HG02623 (cell line): ENCODE measurements at regions not wholly inside any gene's neighbourhood (a gene's known extent, or its start where the extent isn't known, plus 50 kb on each side); places are given as distances from the start of the nearest gene placed in this dataset.
"Not testable (repeated sequence)": the region's sequence is repeated elsewhere in the genome, so short reads cannot be mapped to it uniquely, and the experiment has no call there.

Experiments
- ATAC-seq: cut with Tn5 transposase; IDR thresholded peaks from one replicate; pipeline ENCODE4 v1.9.1; 2021; ENCODE audit warnings: moderate library complexity; ENCODE audit not compliant: unreplicated experiment

DNA sequence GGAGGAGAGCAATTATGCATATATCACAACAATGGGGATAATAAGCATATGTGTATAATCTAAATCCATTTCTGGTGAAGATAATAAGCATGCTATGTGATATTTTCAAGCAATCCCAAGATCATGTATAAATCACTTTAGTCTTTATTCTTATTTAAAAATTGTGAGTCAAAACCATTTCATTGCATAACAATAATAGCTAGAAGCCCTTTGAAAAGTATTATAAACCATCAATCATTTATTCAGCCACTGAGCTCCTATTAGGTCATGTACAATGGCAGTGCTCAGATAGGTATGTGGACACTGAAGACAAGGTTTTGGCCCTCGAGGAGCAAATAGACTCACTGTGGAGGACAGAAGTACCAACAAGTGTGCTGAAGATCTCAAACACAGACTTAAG is 113.1 kb downstream of the CDCA7 start:
- no peak for ATAC-seq

DNA sequence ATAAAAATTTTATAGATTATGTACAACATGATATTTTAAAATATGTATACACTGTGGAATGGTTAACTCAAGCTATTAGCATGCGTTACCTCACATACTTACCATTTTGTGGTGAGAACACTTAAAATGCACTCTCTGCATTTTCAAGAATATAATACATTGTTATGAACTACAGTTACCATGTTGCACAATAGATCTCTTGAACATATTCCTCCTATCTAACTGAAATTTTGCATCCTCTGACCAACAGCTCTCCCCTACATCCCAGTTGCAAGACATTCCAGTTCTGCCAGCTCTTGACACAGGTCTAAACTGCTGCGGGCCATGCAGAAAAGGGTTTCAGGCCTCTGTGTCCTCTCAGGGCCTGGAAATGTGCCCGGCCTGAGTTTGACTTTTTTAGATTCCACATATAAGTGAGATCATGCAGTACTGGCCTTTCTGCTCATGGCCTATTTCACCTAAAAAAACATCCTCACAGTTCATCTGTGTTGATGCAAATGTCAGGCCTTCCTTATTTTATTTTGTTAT is 113.7 kb downstream of the CDCA7 start:
- no peak for ATAC-seq

- ATAC-seq: no peak
Measured at GRCh38 chr2:173472112-173472511, 117.4 kb downstream of the CDCA7 start.

DNA sequence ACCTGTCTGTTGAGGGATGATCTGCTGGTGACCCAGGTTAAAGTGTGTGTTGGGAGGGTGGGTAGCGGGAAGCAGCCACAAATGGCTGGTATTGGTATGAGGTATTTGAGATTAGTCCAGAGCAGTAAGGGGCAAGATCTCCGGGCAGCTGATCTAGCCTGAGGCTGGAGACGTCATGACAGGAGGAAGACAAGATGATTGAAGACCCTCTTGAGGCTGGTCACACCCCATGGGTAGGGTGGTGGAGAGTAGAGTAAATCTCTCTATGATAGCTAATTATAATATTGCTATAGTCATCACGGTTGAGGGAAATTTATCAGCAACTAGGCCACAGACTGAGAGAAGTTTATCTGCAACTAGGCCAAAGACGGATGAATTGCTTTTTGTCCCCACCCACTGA is 128.5 kb downstream of the CDCA7 start:
- no peak for ATAC-seq

- no peak for ATAC-seq
Measured at GRCh38 chr2:173488861-173489260, 134.2 kb downstream of the CDCA7 start.

GRCh38 chr2:173491418-173491817 is 136.7 kb downstream of the CDCA7 start:
- no peak for ATAC-seq

DNA sequence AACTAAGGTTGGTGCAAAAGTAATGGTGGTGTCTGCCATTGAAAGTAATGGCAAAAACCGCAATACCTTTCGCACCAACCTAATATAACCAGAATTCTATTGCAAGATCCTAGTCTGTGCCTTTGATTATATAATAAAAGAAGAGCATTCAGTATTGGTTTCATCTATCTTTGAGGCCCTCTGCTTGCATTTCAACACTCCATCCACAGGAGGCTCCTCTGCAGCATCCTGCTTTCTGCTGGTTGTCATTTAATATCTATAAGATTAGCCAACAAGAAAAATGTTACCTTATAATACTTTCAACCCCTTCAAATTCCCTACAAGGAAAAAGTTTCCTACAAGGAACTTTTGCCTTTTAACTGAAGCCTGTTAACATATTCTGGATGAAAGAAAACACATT is 139.2 kb downstream of the CDCA7 start:
- no peak for ATAC-seq

DNA sequence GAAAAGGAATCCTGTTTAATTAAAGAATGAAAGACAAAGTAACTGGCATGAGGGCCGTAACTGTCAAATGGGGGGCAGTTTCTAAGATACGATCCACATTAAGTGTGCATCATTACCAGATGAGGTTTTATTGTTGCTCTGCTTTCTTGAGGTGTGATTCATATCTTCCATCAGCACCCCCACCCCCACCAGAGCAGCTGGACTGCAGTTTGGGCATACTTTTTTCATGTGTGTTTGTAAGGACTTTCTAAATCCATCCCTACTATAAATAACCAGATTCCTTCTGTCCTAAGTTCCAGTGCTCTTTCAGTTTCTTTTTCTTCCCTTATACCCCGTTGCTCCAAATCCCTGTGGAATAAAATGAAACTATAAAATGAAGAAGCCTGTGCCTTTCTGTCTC is 142.1 kb downstream of the CDCA7 start:
- no peak for ATAC-seq

GRCh38 chr2:173500953-173501352 is 146.3 kb downstream of the CDCA7 start:
- no peak for ATAC-seq

- no peak for ATAC-seq
Measured at GRCh38 chr2:173502296-173502695, 147.6 kb downstream of the CDCA7 start.

GRCh38 chr2:173511357-173511756 is 156.7 kb downstream of the CDCA7 start:
- ATAC-seq: no peak

DNA sequence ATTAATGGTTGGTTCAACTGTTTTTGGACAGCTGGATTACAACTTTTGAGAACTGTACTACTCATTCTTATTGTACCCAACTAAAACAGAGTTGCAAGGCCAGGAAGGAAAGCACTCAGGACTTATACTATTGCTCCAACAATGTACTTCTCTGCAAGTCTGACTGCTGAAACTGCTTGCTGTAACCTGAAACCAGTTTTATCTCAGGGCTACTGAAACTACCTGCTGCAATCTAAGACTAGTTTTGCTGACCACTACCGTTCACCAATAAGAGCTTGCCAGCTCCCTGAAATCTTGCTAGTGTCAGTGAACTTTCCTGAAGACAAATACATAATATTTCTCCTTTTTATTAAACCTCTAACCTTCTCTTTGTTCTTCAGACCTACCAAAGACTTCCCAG is 157.3 kb downstream of the CDCA7 start:
- no peak for ATAC-seq

DNA sequence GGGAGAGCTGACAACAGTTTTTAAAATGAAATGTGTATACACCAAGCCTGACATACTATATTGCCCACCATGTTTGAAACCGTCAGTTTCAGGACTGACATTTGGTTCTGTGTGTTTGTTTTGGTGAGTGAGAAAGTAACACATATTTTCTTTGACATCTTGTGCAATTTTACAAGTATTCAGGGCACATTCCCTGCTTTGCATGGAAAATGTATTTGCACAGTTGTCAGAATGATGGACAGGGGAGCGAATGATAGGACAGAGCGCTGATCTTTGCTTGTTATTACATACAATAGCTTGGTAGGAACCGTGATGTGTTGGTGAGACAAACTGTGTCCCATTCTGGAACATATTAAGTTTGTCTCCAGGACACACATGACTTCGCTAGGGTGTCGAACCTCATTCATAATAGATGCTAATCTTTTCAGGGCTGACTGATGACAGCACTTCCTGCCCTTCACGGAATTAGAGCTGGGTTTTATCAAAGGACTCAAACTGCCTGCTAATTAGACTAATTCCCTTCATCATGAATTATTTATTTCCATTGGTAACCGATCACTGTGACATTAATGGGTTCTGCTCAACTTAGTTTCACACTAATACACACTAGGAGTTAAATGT is 158.5 kb downstream of the CDCA7 start:
- ATAC-seq: no peak

GRCh38 chr2:173520918-173521317 is 166.2 kb downstream of the CDCA7 start:
- no peak for ATAC-seq

GRCh38 chr2:173521450-173522192 is 166.9 kb downstream of the CDCA7 start:
- no peak for ATAC-seq

GRCh38 chr2:173523497-173523896 is 168.8 kb downstream of the CDCA7 start:
- ATAC-seq: no peak

GRCh38 chr2:173524256-173524955 is 169.7 kb downstream of the CDCA7 start:
- no peak for ATAC-seq

GRCh38 chr2:173532732-173533531 is 178.3 kb downstream of the CDCA7 start:
- ATAC-seq: not testable (repeated sequence)

DNA sequence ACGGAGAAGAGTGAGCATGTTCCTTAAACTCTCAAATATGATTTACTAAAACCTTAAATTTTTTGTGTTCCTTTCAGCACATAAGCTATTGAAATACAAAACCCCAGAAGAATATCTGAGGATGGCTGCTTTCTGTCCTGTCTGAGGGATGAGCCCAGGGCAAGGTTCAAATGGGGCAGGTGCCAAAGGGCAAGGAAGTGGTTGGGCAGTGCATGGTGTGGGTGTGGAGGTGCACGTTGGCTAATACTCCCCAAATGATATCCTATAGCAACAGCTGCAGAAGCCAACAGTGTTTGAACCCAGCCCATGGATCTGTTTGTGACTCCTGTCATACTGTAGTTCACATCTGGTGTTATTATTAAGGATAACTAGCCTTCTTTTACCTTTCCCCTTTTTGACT is 183.0 kb downstream of the CDCA7 start:
- ATAC-seq: no peak

DNA sequence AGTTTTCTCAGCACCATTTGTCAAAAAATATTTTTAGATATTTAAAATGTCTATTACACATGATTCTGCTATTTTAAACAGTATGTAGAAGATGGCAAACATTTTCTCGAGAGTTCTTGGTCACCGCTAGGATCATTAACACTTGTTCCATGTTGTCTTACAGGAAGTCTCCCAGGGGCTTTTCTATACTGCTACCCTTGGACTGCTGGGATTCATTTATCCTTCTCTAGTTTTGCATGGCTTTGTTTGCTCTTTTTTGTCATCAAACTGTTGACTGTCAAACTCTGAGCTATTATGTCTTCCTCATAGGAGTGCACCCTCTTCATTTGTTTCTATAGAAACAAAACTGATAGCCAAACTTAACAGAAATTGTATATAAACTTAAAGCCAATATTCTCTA is 184.9 kb downstream of the CDCA7 start:
- no peak for ATAC-seq
